ENCODE measurements at regions not wholly inside any gene's neighbourhood (a gene's known extent, or its start where the extent isn't known, plus 50 kb on each side); places are given as distances from the start of the nearest gene placed in this dataset.

GRCh38 chr5:88553136-88553875 is 284.7 kb upstream of the TMEM161B start:
- in situ Hi-C loops (cut with MboI): no loop called here
- no peak for DNase-seq

GRCh38 chr5:88552426-88552825 is 283.8 kb upstream of the TMEM161B start:
- H3K27me3 ChIP-seq (replicated peaks; ENCODE audit: insufficient read depth): no peaks in the 10 kb centered on the region
- H3K9me3 ChIP-seq (ENCODE audit: low read depth): no peaks in the 10 kb centered on the region
- DNase-seq: no peak
- H2AFZ ChIP-seq: no peak overlapping the region
- no peak overlapping the region for H3K4me3 ChIP-seq
- H3K4me2 ChIP-seq (ENCODE audit: unreplicated experiment): no peak overlapping the region
- H3K9me2 ChIP-seq (ENCODE audit: insufficient read depth): no peaks in the 10 kb centered on the region
- in situ Hi-C loops (cut with MboI): no loop called here
- no peaks in the 10 kb centered on the region for H3K79me2 ChIP-seq (ENCODE audit: insufficient read depth)
- no peaks in the 10 kb centered on the region for H3K4me1 ChIP-seq (ENCODE audit: insufficient read depth)
- H3K27ac ChIP-seq: no peak overlapping the region
- TF ChIP-seq EZH2phosphoT487 (IDR thresholded peaks at IDR 0.05; ENCODE audit: insufficient read depth, low read depth): no peak
- TF ChIP-seq EZH2 (IDR thresholded peaks at IDR 0.05; ENCODE audit: insufficient read depth, poor library complexity, severe bottlenecking): no peak
- no peaks in the 10 kb centered on the region for H3F3A ChIP-seq (ENCODE audit: insufficient read depth)
- no peaks in the 10 kb centered on the region for H3K36me3 ChIP-seq (ENCODE audit: low read depth)
- no peak overlapping the region for H3K9ac ChIP-seq
- no peaks in the 10 kb centered on the region for H4K20me1 ChIP-seq (ENCODE audit: insufficient read depth)
- WGBS, 2 experiments (ENCODE audit: low coverage in 1 of 2, low lambda C conversion rate in 2 of 2, missing lambda C conversion rate in 2 of 2): 41 to 51% methylated on average over 4 of the region's 4 CpGs

More at GRCh38 chr5:88553136-88553875, 284.7 kb upstream of the TMEM161B start:
- Histone ChIP-seq H2AFZ (no peak overlapping the region), H3K9me2 (ENCODE audit: insufficient read depth) (no peaks in the 10 kb centered on the region), H4K20me1 (ENCODE audit: insufficient read depth) (no peaks in the 10 kb centered on the region), H3K9me3 (ENCODE audit: low read depth) (no peaks in the 10 kb centered on the region), H3K36me3 (ENCODE audit: low read depth) (no peaks in the 10 kb centered on the region), H3K27ac (no peak overlapping the region), H3F3A (ENCODE audit: insufficient read depth) (no peaks in the 10 kb centered on the region), H3K9ac (no peak overlapping the region), H3K27me3 (replicated peaks; ENCODE audit: insufficient read depth) (no peaks in the 10 kb centered on the region), H3K4me2 (ENCODE audit: unreplicated experiment) (no peak overlapping the region), H3K79me2 (ENCODE audit: insufficient read depth) (no peaks in the 10 kb centered on the region), H3K4me3 (no peak overlapping the region), H3K4me1 (ENCODE audit: insufficient read depth) (no peaks in the 10 kb centered on the region)
- TF ChIP-seq EZH2phosphoT487 (IDR thresholded peaks at IDR 0.05; ENCODE audit: insufficient read depth, low read depth) (no peak), EZH2 (IDR thresholded peaks at IDR 0.05; ENCODE audit: insufficient read depth, poor library complexity, severe bottlenecking) (no peak)
- WGBS, 2 experiments (ENCODE audit: low coverage in 1 of 2, low lambda C conversion rate in 2 of 2, missing lambda C conversion rate in 2 of 2): 30 to 36% methylated on average over 5 of the region's 5 CpGs

- H3K27me3 ChIP-seq (replicated peaks; ENCODE audit: insufficient read depth): no peaks in the 10 kb centered on the region
- no peaks in the 10 kb centered on the region for H3F3A ChIP-seq (ENCODE audit: insufficient read depth)
- no peak overlapping the region for H2AFZ ChIP-seq
- H3K9me3 ChIP-seq (ENCODE audit: low read depth): no peaks in the 10 kb centered on the region
- H3K4me3 ChIP-seq: no peak overlapping the region
- H3K27ac ChIP-seq: no peak overlapping the region
- no peaks in the 10 kb centered on the region for H4K20me1 ChIP-seq (ENCODE audit: insufficient read depth)
- in situ Hi-C loops (cut with MboI): no loop called here
- no peak overlapping the region for H3K9ac ChIP-seq
- WGBS, 2 experiments (ENCODE audit: low coverage in 1 of 2, low lambda C conversion rate in 2 of 2, missing lambda C conversion rate in 2 of 2): 26 to 33% methylated on average over 10 of the region's 10 CpGs
- H3K4me2 ChIP-seq (ENCODE audit: unreplicated experiment): no peak overlapping the region
- H3K79me2 ChIP-seq (ENCODE audit: insufficient read depth): no peaks in the 10 kb centered on the region
- no peaks in the 10 kb centered on the region for H3K4me1 ChIP-seq (ENCODE audit: insufficient read depth)
- H3K9me2 ChIP-seq (ENCODE audit: insufficient read depth): no peaks in the 10 kb centered on the region
- no peak for TF ChIP-seq EZH2phosphoT487 (IDR thresholded peaks at IDR 0.05; ENCODE audit: insufficient read depth, low read depth)
- no peak for TF ChIP-seq EZH2 (IDR thresholded peaks at IDR 0.05; ENCODE audit: insufficient read depth, poor library complexity, severe bottlenecking)
- no peaks in the 10 kb centered on the region for H3K36me3 ChIP-seq (ENCODE audit: low read depth)
- no peak for DNase-seq
Measured at GRCh38 chr5:88551724-88552345, 283.2 kb upstream of the TMEM161B start.

GRCh38 chr5:88550736-88551135 is 282.1 kb upstream of the TMEM161B start:
- Histone ChIP-seq H3K27ac (no peak overlapping the region), H3K4me3 (no peak overlapping the region), H3K79me2 (ENCODE audit: insufficient read depth) (no peaks in the 10 kb centered on the region), H3K36me3 (ENCODE audit: low read depth) (no peaks in the 10 kb centered on the region), H3K9me3 (ENCODE audit: low read depth) (no peaks in the 10 kb centered on the region), H3K4me1 (ENCODE audit: insufficient read depth) (no peaks in the 10 kb centered on the region), H3K4me2 (ENCODE audit: unreplicated experiment) (no peak overlapping the region), H3F3A (ENCODE audit: insufficient read depth) (no peaks in the 10 kb centered on the region), H3K27me3 (replicated peaks; ENCODE audit: insufficient read depth) (no peaks in the 10 kb centered on the region), H2AFZ (no peak overlapping the region), H4K20me1 (ENCODE audit: insufficient read depth) (no peaks in the 10 kb centered on the region), H3K9ac (no peak overlapping the region), H3K9me2 (ENCODE audit: insufficient read depth) (no peaks in the 10 kb centered on the region)
- in situ Hi-C loops (cut with MboI): no loop called here
- no peak for TF ChIP-seq EZH2 (IDR thresholded peaks at IDR 0.05; ENCODE audit: insufficient read depth, poor library complexity, severe bottlenecking)
- no peak for TF ChIP-seq EZH2phosphoT487 (IDR thresholded peaks at IDR 0.05; ENCODE audit: insufficient read depth, low read depth)
- DNase-seq: no peak
